ENCODE measurements at regions not wholly inside any gene's neighbourhood (a gene's known extent, or its start where the extent isn't known, plus 50 kb on each side); places are given as distances from the start of the nearest gene placed in this dataset.
A peak's percentile ranks its signal among the peaks of the same experiment; 100 is the strongest.

DNA sequence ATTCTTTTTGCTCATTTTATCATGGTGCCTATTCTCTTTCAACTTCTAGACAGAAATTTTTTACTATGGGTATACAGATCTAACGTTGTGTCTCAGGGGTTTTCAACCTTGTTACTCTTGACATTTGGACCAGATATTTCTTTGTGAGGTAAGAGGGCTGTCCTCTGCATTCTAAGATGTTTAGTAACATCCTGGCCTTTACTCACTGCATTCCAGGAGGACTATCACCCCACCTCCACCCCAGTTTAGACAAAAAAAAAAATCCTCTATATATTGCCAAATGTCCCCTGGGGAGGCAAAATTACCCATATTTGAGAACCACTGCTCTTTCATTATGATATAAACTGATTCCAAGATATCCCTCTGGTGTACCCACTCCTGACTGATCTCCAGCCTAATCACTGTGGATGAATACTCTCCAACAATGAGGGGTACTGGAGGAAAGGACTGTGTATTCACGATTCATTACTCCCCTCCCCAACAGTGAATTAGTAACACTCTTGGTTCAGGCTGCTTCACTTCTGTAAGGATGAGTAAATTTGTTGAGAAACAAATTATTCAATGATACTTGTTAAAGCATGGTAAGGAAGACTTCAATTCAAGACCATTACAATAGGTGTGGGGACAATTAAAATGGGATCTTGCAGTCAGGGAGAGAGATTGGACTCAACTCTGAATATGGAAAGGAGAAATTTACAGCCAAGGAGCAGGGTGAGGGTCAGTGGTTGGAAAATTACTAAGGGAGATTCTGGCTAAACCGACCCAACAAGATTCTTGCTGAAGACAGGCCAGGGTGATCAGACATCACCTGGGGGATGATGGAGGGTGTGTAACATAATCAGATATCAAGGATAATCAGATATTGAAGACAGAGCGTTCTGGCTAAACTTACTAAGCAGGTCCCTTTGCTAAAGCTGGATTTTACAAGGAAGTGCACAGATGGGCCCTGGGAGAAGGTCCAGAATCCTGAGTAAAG, 123.8 kb upstream of the DAZL start:
- Mint-ChIP-seq H3K9me3 (peaks cover 18% of the 10 kb centered on the region), H3K4me1 (no peaks in the 10 kb centered on the region), H3K27ac (no peak overlapping the region), H3K36me3 (no peaks in the 10 kb centered on the region), H3K4me3 (no peak overlapping the region)
- no peak for DNase-seq (ENCODE audit: low spot score in 2 of 2)
- ATAC-seq = no peak

DNA sequence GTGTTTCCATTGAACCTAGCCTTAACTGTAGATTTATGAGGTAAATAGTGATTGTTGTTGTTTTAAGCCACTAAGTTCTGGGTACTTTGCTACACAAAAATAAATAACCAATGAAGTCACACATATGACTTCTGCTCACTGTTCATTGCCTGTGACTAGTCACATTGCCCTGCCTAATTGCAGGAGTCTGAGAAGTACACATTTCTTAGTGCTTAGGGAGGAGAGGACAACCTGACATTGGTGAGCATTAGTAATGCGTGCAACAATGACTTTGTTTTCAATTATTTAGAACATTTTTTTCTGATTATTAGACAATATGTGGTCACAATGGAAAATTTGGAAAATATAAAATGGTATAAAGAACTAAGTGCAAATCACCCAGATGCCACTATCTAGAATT, 133.2 kb upstream of the DAZL start:
- no peak overlapping the region for H3K27ac Mint-ChIP-seq
- no peak for ATAC-seq

DNA sequence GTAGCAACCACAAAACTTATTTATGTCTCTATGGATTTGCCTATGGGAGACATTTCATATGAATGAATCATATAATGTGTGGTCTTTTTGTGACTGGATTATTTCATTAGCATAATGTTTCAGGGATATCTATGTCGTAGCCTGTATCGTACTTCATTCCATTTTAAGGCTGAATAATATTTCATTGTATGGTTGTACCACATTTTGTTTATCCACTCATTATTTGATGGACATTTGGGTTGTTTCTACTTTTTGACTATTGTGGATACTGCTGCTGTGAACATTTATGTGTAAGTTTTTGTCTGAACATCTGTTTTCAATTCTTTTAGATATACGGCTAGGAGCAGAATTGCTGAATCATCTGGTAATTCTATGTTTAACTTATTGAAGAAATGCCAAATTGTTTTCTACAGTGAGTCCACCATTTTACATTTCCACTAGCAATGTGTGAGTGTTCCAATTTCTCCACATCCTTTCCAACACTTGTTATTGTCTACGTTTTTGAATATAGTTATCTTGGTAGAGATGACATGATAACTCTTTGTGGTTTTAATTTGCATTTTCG, 134.4 kb upstream of the DAZL start:
- H3K27ac Mint-ChIP-seq = no peak overlapping the region
- H3K36me3 Mint-ChIP-seq = no peaks in the 10 kb centered on the region
- no peaks in the 10 kb centered on the region for H3K4me1 Mint-ChIP-seq
- H3K4me3 Mint-ChIP-seq = no peak overlapping the region
- ATAC-seq (no peak), DNase-seq (ENCODE audit: low spot score in 2 of 2) (no peak)
- peaks cover 4% of the 10 kb centered on the region for H3K9me3 Mint-ChIP-seq

More for the DNA sequence above, 133.2 kb upstream of the DAZL start:
- no peaks in the 10 kb centered on the region for H3K36me3 Mint-ChIP-seq
- H3K9me3 Mint-ChIP-seq = peaks cover 8% of the 10 kb centered on the region
- no peak overlapping the region for H3K4me3 Mint-ChIP-seq
- H3K4me1 Mint-ChIP-seq = no peaks in the 10 kb centered on the region
- DNase-seq (ENCODE audit: low spot score in 2 of 2) = no peak

DNA sequence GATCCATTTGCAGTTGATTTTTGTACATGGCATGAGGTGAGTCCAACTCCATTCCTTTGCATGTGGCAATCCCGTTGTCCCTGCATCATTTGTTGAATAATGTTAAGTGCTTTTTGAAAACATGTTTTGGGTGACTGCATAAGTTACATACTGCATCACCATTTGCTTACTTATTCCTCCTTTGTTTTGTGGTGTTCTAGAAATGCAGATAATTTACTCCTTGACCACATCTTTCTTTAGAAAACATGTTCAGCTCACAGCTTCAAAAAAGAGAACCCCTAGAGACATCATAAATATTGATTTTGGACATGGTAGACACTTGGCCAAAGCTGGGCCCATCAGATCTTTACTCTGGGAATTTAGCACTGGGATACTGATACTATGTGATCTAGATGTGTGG, 135.3 kb upstream of the DAZL start:
- DNase-seq (ENCODE audit: low spot score in 2 of 2) = no peak
- H3K4me1 Mint-ChIP-seq = no peaks in the 10 kb centered on the region

DNA sequence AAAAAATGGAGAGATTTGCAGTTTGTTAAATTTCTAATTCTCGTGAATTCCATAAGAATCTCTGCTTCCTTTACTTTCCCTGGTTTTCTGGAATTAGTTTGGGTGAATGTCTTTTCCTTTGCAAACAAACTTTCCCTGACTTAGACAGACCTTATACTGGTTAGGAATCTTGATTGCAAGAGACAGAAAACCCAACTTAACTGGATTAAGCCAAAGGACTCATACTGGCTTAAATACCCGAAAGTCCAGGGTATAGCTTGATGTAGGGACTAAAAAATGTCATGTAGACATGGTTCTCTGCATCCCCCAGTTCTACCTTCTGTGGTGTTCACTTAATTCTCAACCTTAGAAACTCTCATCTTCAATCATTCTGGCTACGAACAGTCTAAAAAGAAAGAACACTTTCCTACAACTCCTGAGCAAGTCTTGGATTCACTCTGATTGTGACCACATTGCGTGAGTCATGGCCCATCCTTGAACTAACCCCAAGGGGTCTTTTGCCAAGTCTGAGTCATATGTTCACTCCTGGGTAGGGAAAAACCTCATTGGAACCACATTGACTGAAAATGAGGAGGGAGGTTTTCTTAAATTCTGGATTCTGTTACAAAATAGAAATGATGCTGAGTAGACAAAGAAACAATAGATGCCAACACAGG, 136.0 kb upstream of the DAZL start:
- H3K36me3 Mint-ChIP-seq = no peaks in the 10 kb centered on the region
- peaks cover 4% of the 10 kb centered on the region for H3K9me3 Mint-ChIP-seq
- DNase-seq (ENCODE audit: low spot score in 2 of 2) (peak in 1 of 2 donors; percentile 53), ATAC-seq (peak; percentile 82)
- no peak overlapping the region for H3K4me3 Mint-ChIP-seq
- H3K4me1 Mint-ChIP-seq = no peaks in the 10 kb centered on the region
- H3K27ac Mint-ChIP-seq = no peak overlapping the region

More for the DNA sequence above, 135.3 kb upstream of the DAZL start:
- no peak overlapping the region for H3K27ac Mint-ChIP-seq
- no peak for ATAC-seq
- no peak overlapping the region for H3K4me3 Mint-ChIP-seq
- H3K9me3 Mint-ChIP-seq = peaks cover 4% of the 10 kb centered on the region
- no peaks in the 10 kb centered on the region for H3K36me3 Mint-ChIP-seq

DNA sequence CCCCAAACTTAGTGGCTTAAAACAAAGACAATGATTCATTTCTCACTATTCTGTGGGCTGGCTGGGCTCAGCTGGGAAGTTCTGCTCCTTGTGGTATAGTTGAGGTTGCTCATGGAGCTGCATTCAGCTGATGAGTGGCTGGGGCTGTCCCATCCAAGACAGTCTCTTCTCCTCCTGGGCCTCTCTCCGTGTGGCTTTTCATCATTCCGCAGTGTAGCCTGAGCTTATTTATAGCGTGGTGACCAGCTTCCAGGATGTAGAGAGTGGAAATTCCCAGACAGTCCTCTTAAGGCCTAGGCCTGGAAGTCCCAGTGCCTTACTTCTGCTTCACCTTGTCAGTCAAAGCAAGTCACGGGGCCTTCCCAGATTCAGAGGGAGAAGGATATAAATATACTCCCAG, 136.7 kb upstream of the DAZL start:
- ATAC-seq (peak; percentile 95), DNase-seq (ENCODE audit: low spot score in 2 of 2) (peak in 1 of 2 donors; percentile 51)
- Mint-ChIP-seq H3K4me1 (no peaks in the 10 kb centered on the region), H3K9me3 (peaks cover 4% of the 10 kb centered on the region), H3K36me3 (no peaks in the 10 kb centered on the region), H3K4me3 (no peak overlapping the region), H3K27ac (no peak overlapping the region)

DNA sequence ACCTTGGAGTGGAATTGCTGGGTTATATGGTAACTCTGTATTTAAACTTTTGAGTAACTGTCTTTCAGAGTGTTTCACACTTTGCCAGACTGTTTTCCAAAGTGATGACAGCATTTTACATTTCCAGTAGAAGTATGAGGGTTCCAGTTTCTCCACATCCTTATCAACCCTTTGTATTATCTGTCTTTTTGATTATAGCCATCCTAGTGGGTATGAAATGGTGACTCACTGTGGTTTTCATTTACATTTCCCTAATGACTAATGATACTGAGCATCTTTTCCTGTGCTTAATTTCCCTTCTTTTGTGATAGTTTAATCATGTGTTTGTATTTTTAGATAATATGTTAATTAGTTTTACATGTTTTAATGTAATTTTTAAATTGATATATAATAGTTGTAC, 138.1 kb upstream of the DAZL start:
- DNase-seq (ENCODE audit: low spot score in 2 of 2) = no peak
- Mint-ChIP-seq H3K27ac (no peak overlapping the region), H3K4me3 (no peak overlapping the region), H3K9me3 (peaks cover 4% of the 10 kb centered on the region), H3K4me1 (no peaks in the 10 kb centered on the region), H3K36me3 (no peaks in the 10 kb centered on the region)
- ATAC-seq = peak; percentile 44

DNA sequence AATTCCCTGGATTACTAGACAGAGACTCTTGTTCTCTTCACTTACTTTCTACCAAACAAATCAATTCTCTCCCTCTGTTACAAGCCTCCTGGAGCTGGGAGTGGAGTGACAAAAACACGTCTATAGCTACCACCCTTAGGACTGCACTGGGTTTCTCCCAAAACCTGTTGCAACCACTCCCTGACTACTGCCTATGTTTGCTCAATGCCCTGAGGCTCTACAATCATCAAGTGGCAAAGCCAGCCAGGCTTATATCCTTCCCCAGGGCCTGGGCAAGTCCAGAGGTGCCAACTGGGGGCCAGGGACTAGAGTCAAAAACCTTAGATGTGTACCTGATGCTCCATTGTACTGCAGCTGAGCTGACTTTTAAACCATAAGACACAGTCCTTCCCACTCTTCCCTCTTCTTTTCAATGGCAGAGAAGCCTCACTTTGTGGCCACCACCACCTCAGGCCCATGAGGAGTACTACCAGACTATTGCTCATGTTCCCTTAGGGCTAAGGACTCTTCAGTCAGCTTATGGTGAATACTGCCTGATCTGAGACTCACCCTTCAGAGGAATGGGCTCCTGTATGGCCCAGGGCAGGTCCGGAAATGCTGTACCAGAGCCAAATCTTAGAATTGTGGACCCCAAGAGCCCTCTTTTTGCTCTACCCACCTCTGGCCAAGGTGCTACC, 125.4 kb upstream of the PLCL2 start:
- H3K27ac Mint-ChIP-seq = no peak overlapping the region
- no peaks in the 10 kb centered on the region for H3K36me3 Mint-ChIP-seq

DNA sequence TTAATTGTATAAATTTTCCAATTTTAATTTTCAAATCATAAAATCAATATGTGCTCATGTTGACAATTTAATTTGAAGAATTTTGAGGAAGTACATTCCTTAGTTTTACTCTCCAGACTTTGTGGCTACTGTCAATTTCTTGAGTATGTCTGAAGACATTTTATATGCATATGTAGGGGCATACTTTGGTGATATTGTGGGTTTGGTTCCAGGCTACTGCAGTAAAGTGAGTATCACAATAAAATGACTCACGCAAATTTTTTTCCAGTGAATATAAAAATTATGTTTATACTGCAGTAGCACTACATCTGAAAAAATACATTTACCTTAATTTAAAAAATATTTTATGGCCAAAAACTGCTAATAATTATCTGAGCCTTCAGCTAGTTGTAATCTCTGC, 123.2 kb upstream of the PLCL2 start:
- H3K4me1 Mint-ChIP-seq = peaks cover 6% of the 10 kb centered on the region
- ATAC-seq (no peak), DNase-seq (ENCODE audit: low spot score in 2 of 2) (no peak)
- H3K27ac Mint-ChIP-seq = no peak overlapping the region
- peaks cover 3% of the 10 kb centered on the region for H3K9me3 Mint-ChIP-seq
- H3K4me3 Mint-ChIP-seq = no peak overlapping the region
- no peaks in the 10 kb centered on the region for H3K36me3 Mint-ChIP-seq

More for the DNA sequence above, 125.4 kb upstream of the PLCL2 start:
- ATAC-seq (no peak), DNase-seq (ENCODE audit: low spot score in 2 of 2) (no peak)
- no peak overlapping the region for H3K4me3 Mint-ChIP-seq
- H3K4me1 Mint-ChIP-seq = peaks cover 6% of the 10 kb centered on the region
- H3K9me3 Mint-ChIP-seq = peaks cover 3% of the 10 kb centered on the region

DNA sequence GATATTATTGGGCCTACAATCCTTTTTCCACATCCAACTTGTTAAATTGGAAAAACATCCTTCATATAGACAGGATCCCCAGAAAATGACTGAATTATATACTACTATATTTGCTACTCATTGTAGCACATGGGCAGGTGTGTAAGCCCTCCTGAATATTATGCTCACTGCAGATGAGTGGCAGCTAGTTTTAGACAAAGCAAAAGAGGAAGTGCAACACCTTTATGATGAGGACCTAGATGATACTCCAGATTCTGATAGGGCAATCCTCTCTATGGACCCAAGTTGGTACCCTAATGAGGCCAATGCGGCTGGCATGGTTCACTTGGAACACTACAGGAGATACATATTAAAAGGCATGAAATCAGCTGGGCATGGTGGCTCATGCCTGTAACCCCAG, 119.1 kb upstream of the PLCL2 start:
- Mint-ChIP-seq H3K4me3 (no peak overlapping the region), H3K9me3 (no peaks in the 10 kb centered on the region), H3K36me3 (no peaks in the 10 kb centered on the region), H3K4me1 (no peaks in the 10 kb centered on the region), H3K27ac (no peak overlapping the region)
- ATAC-seq (no peak), DNase-seq (ENCODE audit: low spot score in 2 of 2) (no peak)

DNA sequence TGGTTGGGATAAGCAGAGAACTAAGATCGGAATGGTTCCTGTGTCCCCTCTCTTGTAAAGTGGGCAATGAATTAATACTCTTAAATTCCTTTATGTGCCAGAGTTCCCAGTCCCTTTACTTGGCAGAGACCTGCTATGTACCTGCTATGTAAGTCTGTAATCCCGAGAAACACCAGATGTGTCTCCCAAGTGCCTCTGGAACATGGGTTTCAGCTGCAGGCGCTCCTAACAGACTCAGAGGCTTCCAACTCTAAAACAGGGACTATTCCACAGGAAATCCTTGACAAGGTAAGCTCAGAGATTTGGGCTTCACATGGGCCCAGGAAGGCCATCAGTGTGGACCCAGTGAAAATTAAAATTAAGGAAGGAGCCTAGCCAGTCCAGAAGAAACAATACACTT, 117.7 kb upstream of the PLCL2 start:
- DNase-seq (ENCODE audit: low spot score in 2 of 2) (no peak), ATAC-seq (no peak)
- Mint-ChIP-seq H3K4me3 (no peak overlapping the region), H3K36me3 (no peaks in the 10 kb centered on the region), H3K4me1 (no peaks in the 10 kb centered on the region), H3K9me3 (no peaks in the 10 kb centered on the region), H3K27ac (no peak overlapping the region)

DNA sequence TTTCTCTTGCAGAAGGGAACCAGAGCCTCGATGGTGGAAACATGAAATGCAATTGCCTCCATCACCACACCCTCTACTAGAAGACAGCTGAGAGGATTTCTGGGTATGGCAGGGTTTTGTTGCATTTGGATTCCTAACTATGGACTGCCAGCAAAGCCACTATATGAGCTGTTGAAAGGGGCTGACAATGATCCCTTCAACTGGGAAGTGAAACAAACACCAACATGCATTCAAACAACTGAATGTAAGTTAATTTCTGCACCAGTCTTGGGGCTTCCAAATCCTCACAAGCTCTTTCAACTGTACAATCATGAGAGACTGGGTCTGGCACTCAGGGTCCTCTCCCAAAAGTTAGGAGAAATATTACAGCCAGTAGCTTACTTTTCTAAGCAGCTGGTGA, 116.7 kb upstream of the PLCL2 start:
- DNase-seq (ENCODE audit: low spot score in 2 of 2) (no peak), ATAC-seq (no peak)
- H3K36me3 Mint-ChIP-seq = no peaks in the 10 kb centered on the region
- H3K4me1 Mint-ChIP-seq = peaks cover 8% of the 10 kb centered on the region
- H3K27ac Mint-ChIP-seq = no peak overlapping the region
- no peaks in the 10 kb centered on the region for H3K9me3 Mint-ChIP-seq
- H3K4me3 Mint-ChIP-seq = no peak overlapping the region

DNA sequence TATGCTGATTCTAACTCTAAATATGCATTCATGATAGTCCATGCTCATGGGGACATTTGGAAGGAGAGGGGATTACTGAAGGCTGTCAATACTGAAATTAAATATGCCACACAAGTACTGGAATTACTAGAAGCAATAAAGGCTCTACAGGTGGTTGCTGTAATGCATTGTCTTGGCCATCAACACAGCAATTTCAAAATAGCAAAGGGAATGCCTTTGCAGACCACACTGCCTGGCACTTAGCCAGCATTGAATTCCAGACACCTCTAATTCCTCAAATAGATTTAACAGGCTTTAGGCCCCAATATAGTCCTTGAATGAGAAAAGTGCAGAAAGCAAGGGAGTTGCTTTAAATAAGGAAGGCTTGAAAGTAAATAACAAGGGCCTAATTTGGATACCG, 115.8 kb upstream of the PLCL2 start:
- H3K4me1 Mint-ChIP-seq = peaks cover 11% of the 10 kb centered on the region
- no peak overlapping the region for H3K27ac Mint-ChIP-seq
- no peaks in the 10 kb centered on the region for H3K36me3 Mint-ChIP-seq
- no peak for DNase-seq (ENCODE audit: low spot score in 2 of 2)
- H3K9me3 Mint-ChIP-seq = no peaks in the 10 kb centered on the region
- no peak for ATAC-seq
- H3K4me3 Mint-ChIP-seq = no peak overlapping the region

DNA sequence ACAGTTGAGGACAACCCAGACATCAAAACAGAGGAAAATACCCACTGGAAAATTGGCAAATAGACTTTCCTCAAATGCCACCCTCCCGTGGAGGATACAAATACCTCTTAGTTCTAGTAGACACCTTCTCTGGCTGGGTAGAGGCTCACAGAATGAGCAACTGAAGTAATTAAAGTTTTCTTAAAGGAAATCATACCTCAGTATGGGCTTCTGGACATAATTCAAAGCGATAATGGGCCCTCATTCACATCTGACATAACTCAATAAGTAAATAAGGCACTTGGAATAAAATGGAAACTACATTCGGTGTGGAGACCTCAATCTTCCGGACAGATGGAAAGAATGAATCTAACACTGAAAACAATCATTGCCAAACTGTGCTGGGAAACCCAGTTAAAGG, 115.2 kb upstream of the PLCL2 start:
- Mint-ChIP-seq H3K36me3 (no peaks in the 10 kb centered on the region), H3K4me3 (no peak overlapping the region), H3K4me1 (peaks cover 12% of the 10 kb centered on the region), H3K9me3 (no peaks in the 10 kb centered on the region), H3K27ac (no peak overlapping the region)
- ATAC-seq (no peak), DNase-seq (ENCODE audit: low spot score in 2 of 2) (no peak)

DNA sequence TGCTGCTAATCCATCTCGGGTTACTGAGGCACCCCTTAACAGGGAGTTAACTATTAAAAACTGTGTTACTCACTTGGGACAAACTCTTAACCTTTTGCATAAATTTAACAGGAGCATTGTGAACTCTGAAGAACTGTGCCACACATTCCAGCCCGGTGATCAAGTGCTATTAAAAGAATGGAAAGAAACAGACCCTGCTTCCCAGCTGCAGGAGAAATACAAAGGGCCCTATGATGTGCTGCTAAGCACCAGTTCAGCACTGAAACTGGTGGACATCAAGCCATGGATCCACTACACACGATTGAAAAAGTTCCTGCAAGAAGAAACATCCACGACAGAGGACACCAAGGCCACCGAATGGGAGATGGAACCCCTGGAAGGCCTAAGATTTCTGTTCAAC, 114.7 kb upstream of the PLCL2 start:
- no peaks in the 10 kb centered on the region for H3K9me3 Mint-ChIP-seq
- DNase-seq (ENCODE audit: low spot score in 2 of 2) = no peak
- H3K36me3 Mint-ChIP-seq = no peaks in the 10 kb centered on the region
- ATAC-seq = no peak
- no peak overlapping the region for H3K27ac Mint-ChIP-seq
- peaks cover 16% of the 10 kb centered on the region for H3K4me1 Mint-ChIP-seq
- H3K4me3 Mint-ChIP-seq = no peak overlapping the region

Measured in stimulated activated effector memory CD8-positive, alpha-beta T cell treated with anti-CD3 and anti-CD28 coated beads, Interleukin-12 subunit alpha, Interleukin-12 subunit beta, amount 100 ng/mL, for 72 hours (primary cell).